Ishikawa (cell line): ENCODE measurements at regions not wholly inside any gene's neighbourhood (a gene's known extent, or its start where the extent isn't known, plus 50 kb on each side); places are given as distances from the start of the nearest gene placed in this dataset.

Experiments used
- CEBPB ChIP-seq: IDR thresholded peaks from 2 replicates; pipeline ENCODE4 v1.6.1; 2012
- CREB1 ChIP-seq: IDR thresholded peaks from 2 replicates; pipeline ENCODE4 v1.6.1; 2012; ENCODE audit warnings: low read depth
- EGR1 ChIP-seq: IDR thresholded peaks from 2 replicates; pipeline ENCODE4 v1.6.1; 2012
- EP300 ChIP-seq: IDR thresholded peaks from 2 replicates; pipeline ENCODE4 v1.6.1; 2012; ENCODE audit warnings: borderline replicate concordance
- FOXM1 ChIP-seq: IDR thresholded peaks from 2 replicates; pipeline ENCODE4 v1.6.1; 2012; ENCODE audit warnings: low read depth, borderline replicate concordance
- NFIC ChIP-seq: IDR thresholded peaks from 2 replicates; pipeline ENCODE4 v1.6.1; 2012
- RAD21 ChIP-seq: IDR thresholded peaks from 2 replicates; pipeline ENCODE4 v1.6.1; 2012; ENCODE audit warnings: low read depth
- TAF1 ChIP-seq: IDR thresholded peaks from 2 replicates; pipeline ENCODE4 v1.6.1; 2012; ENCODE audit warnings: low read depth, mild to moderate bottlenecking
- TCF12 ChIP-seq: IDR thresholded peaks from 2 replicates; pipeline ENCODE4 v1.6.1; 2012; ENCODE audit warnings: low read depth
- TEAD4 ChIP-seq: IDR thresholded peaks from 2 replicates; pipeline ENCODE4 v1.6.1; 2012
- YY1 ChIP-seq: IDR thresholded peaks from 2 replicates; pipeline ENCODE4 v1.6.1; 2012; ENCODE audit warnings: low read depth
- ZBTB7A ChIP-seq: IDR thresholded peaks from 2 replicates; pipeline ENCODE4 v1.6.1; 2012; ENCODE audit warnings: low read depth
- TF ChIP-seq, protein P1 (sequence below): IDR thresholded peaks from 2 replicates; pipeline ENCODE4 v1.6.1; 2012
- TF ChIP-seq, protein P2 (sequence below): IDR thresholded peaks from 2 replicates; pipeline ENCODE4 v1.6.1; 2012
- TF ChIP-seq, protein P3 (sequence below): IDR thresholded peaks from 2 replicates; pipeline ENCODE4 v1.6.1; 2012; ENCODE audit warnings: low read depth, mild to moderate bottlenecking

DNA sequence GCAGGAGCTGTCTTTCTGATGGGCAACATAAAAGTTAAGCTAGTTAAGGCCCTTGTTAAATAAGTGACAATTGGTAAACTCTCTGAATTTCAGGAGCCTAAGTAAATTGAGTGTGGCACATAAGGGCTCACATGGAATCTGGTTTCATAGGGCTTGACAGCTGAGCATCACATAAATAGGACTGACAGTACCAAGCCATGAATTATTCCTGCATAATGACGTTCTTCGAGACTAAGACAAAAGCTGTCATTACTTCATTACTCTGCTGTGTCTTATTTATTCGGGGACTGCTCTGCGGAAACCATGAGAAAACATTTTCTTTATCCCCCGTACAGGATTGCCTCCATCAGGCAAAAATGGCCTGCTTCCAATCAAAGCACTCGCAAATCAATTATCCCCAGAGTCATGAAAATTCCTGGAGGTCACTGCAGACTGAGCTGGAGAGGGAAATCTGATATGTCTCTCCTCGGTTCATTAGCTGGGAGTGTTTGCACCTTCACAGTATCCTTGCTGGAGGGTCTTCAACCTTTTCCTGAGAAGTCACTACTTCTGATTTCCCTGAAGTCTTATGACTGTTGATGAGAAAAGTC lies 311.4 kb downstream of the CDH26 start:
- TF ChIP-seq NFIC: no peak
- TF ChIP-seq, protein P1, sequence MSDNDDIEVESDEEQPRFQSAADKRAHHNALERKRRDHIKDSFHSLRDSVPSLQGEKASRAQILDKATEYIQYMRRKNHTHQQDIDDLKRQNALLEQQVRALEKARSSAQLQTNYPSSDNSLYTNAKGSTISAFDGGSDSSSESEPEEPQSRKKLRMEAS: no peak
- TF ChIP-seq EP300: no peak

DNA sequence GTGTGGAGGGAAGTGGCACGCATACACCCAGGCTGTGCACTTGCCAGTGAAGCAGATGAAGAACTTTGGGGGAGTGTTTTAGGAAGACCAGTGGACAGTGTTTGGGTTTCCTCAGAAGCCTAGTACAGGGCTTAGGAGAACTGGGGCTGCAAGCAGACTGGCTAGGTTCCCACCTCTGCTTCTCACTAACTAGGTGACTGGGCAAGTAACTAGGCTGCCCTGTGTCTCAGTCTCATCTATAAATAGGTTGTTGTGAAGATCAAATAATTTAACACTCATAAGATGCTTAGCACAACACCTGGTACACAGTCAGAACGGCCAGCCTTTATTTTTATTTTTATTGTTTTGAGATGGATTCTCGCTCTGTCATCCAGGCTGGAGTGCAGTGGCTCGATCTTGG lies 312.1 kb downstream of the CDH26 start:
- TF ChIP-seq, protein P2, sequence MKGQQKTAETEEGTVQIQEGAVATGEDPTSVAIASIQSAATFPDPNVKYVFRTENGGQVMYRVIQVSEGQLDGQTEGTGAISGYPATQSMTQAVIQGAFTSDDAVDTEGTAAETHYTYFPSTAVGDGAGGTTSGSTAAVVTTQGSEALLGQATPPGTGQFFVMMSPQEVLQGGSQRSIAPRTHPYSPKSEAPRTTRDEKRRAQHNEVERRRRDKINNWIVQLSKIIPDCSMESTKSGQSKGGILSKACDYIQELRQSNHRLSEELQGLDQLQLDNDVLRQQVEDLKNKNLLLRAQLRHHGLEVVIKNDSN: no peak
- TF ChIP-seq FOXM1: no peak
- TF ChIP-seq, protein P3, sequence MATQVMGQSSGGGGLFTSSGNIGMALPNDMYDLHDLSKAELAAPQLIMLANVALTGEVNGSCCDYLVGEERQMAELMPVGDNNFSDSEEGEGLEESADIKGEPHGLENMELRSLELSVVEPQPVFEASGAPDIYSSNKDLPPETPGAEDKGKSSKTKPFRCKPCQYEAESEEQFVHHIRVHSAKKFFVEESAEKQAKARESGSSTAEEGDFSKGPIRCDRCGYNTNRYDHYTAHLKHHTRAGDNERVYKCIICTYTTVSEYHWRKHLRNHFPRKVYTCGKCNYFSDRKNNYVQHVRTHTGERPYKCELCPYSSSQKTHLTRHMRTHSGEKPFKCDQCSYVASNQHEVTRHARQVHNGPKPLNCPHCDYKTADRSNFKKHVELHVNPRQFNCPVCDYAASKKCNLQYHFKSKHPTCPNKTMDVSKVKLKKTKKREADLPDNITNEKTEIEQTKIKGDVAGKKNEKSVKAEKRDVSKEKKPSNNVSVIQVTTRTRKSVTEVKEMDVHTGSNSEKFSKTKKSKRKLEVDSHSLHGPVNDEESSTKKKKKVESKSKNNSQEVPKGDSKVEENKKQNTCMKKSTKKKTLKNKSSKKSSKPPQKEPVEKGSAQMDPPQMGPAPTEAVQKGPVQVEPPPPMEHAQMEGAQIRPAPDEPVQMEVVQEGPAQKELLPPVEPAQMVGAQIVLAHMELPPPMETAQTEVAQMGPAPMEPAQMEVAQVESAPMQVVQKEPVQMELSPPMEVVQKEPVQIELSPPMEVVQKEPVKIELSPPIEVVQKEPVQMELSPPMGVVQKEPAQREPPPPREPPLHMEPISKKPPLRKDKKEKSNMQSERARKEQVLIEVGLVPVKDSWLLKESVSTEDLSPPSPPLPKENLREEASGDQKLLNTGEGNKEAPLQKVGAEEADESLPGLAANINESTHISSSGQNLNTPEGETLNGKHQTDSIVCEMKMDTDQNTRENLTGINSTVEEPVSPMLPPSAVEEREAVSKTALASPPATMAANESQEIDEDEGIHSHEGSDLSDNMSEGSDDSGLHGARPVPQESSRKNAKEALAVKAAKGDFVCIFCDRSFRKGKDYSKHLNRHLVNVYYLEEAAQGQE: no peak
- TF ChIP-seq YY1: no peak
- TF ChIP-seq EP300: no peak
- TF ChIP-seq EGR1: no peak
- TF ChIP-seq TAF1: no peak

DNA sequence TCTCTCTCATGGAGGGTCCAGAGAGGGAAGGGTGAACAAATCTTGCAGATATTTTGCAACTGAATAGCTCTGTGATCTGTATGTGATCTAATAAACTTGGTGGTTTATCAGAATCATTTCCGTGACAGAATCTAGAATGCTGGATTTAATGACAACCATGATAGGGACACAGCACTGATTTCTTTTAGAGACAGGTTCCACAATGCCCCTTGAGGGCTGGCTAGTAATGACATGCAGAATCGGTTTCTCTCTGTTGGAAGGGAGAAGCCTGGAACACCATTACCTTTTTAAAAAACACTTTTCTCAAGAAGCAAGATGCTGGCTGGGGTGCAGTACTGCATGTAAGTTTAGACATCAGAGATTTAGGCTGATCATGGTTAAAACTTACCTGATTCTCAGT lies 313.4 kb downstream of the CDH26 start:
- TF ChIP-seq CREB1 (no peak), TAF1 (no peak), CEBPB (no peak), TEAD4 (no peak), ZBTB7A (no peak), YY1 (no peak), NFIC (no peak), FOXM1 (no peak), TCF12 (no peak), RAD21 (no peak), EGR1 (no peak), EP300 (no peak)
- TF ChIP-seq, protein P2: no peak
- TF ChIP-seq, protein P1: no peak
- TF ChIP-seq, protein P3: no peak

DNA sequence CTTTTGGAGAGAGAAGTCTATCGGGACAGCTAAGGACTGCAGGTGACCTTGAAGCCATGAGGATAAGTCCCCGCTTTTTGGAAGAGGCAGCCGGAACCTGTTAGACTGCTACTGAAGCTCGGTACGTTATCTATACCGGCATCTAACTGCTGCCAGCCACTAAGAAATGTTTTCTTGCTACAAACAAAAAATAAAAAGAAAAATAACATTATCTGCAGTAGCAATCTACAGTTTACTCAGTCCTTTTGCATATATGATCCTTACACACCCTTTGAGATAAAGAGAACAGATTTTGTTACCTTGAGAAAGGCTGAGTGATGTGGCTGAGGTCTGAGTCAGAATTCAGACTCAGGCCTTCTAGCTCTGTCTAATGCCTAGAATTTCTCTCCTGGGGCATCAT lies 314.6 kb downstream of the CDH26 start:
- TF ChIP-seq NFIC (no peak), TCF12 (no peak), RAD21 (no peak), FOXM1 (no peak), TEAD4 (no peak), EP300 (no peak), YY1 (no peak), CREB1 (no peak), CEBPB (no peak), TAF1 (no peak), ZBTB7A (no peak)
- TF ChIP-seq, protein P2: no peak
- TF ChIP-seq, protein P1: no peak

DNA sequence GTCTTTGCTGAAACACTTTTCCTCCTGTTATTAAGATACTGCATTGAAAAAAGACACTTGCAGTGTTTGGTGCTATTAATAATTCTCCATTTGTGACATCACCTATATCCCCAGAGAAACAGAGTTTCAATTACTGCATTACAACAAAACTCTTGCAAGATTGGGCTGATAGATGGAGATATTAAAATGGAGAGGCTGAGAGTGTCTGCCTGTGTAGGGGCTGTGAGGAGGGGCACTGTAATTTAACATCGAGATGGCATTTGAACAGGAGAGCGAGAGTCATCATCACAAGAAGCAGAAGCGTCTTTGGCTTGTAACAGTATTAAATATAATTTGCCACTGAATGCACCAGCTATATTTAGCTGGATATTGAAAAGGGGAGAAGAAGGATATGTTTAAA lies 316.5 kb downstream of the CDH26 start:
- no peak for TF ChIP-seq FOXM1
- TF ChIP-seq RAD21: no peak
- no peak for TF ChIP-seq EGR1
- TF ChIP-seq, protein P3: no peak
- TF ChIP-seq, protein P2: no peak
- TF ChIP-seq CEBPB: no peak
